Adipocyte (in vitro differentiated cells): ENCODE measurements at regions not wholly inside any gene's neighbourhood (a gene's known extent, or its start where the extent isn't known, plus 50 kb on each side); places are given as distances from the start of the nearest gene placed in this dataset.

Source experiments
- DNase-seq: peaks from one replicate; pipeline ENCODE4 v3.0.0-alpha.2; 2015; ENCODE audit warnings: low read depth
- H3K27me3 ChIP-seq: replicated peaks from 2 replicates; pipeline ENCODE4 v1.7.0; 2013; ENCODE audit warnings: mild to moderate bottlenecking, low read length, moderate library complexity; ENCODE audit not compliant: control insufficient read depth, insufficient read depth
- H3K36me3 ChIP-seq: 2 replicates; pipeline ENCODE4 v1.7.0; 2013; ENCODE audit warnings: low read length, mild to moderate bottlenecking, moderate library complexity; ENCODE audit not compliant: control insufficient read depth, insufficient read depth, severe bottlenecking
- H3K4me1 ChIP-seq: 2 replicates; pipeline ENCODE4 v1.7.0; 2013; ENCODE audit warnings: mild to moderate bottlenecking, low read length, moderate library complexity; ENCODE audit not compliant: control insufficient read depth, insufficient read depth
- H3K4me3 ChIP-seq: 2 replicates; pipeline ENCODE4 v1.7.0; 2013; ENCODE audit warnings: mild to moderate bottlenecking, low read length, moderate library complexity
- H3K9ac ChIP-seq: 2 replicates; pipeline ENCODE4 v1.7.0; 2013; ENCODE audit warnings: mild to moderate bottlenecking, low read length, moderate library complexity
- H3K9me3 ChIP-seq: 2 replicates; pipeline ENCODE4 v1.7.0; 2013; ENCODE audit warnings: mild to moderate bottlenecking, low read length, moderate library complexity; ENCODE audit not compliant: control insufficient read depth

- Histone ChIP-seq H3K36me3 (no peaks in the 10 kb centered on the region), H3K27me3 (no peaks in the 10 kb centered on the region), H3K9ac (no peak overlapping the region), H3K9me3 (no peaks in the 10 kb centered on the region), H3K4me3 (peak overlapping the region; percentile 70), H3K4me1 (peaks cover 40% of the 10 kb centered on the region)
- no peak for DNase-seq
These were observed 272.6 kb downstream of the TRIML1 start for GRCh38 chr4:188411805-188412204.

GRCh38 chr4:188412499-188412898 lies 273.3 kb downstream of the TRIML1 start:
- Histone ChIP-seq H3K9me3 (no peaks in the 10 kb centered on the region), H3K4me1 (peaks cover 35% of the 10 kb centered on the region), H3K4me3 (no peak overlapping the region), H3K36me3 (no peaks in the 10 kb centered on the region), H3K9ac (no peak overlapping the region), H3K27me3 (no peaks in the 10 kb centered on the region)
- no peak for DNase-seq

GRCh38 chr4:188414441-188414840 lies 275.2 kb downstream of the TRIML1 start:
- no peak overlapping the region for H3K4me3 ChIP-seq
- no peak for DNase-seq

GRCh38 chr4:188417181-188417580 lies 277.9 kb downstream of the TRIML1 start:
- Histone ChIP-seq H3K4me1 (no peaks in the 10 kb centered on the region), H3K27me3 (no peaks in the 10 kb centered on the region), H3K36me3 (peaks cover 4% of the 10 kb centered on the region), H3K9ac (no peak overlapping the region), H3K4me3 (no peak overlapping the region), H3K9me3 (no peaks in the 10 kb centered on the region)
- no peak for DNase-seq

More at GRCh38 chr4:188414441-188414840, 275.2 kb downstream of the TRIML1 start:
- H3K9ac ChIP-seq: no peak overlapping the region
- H3K27me3 ChIP-seq: no peaks in the 10 kb centered on the region
- H3K36me3 ChIP-seq: peaks cover 4% of the 10 kb centered on the region
- H3K4me1 ChIP-seq: peaks cover 16% of the 10 kb centered on the region
- H3K9me3 ChIP-seq: no peaks in the 10 kb centered on the region

- Histone ChIP-seq H3K4me1 (peaks cover 17% of the 10 kb centered on the region), H3K27me3 (no peaks in the 10 kb centered on the region), H3K4me3 (peak overlapping the region; percentile 28), H3K9ac (no peak overlapping the region), H3K9me3 (no peaks in the 10 kb centered on the region), H3K36me3 (peaks cover 1% of the 10 kb centered on the region)
- DNase-seq: peak; percentile 35
These were observed 283.8 kb downstream of the TRIML1 start for GRCh38 chr4:188423039-188423438.

GRCh38 chr4:188428935-188429334 lies 289.7 kb downstream of the TRIML1 start:
- Histone ChIP-seq H3K27me3 (no peaks in the 10 kb centered on the region), H3K4me1 (peaks cover 23% of the 10 kb centered on the region), H3K9me3 (no peaks in the 10 kb centered on the region), H3K36me3 (no peaks in the 10 kb centered on the region), H3K4me3 (no peak overlapping the region), H3K9ac (no peak overlapping the region)
- DNase-seq: peak; percentile 47

- Histone ChIP-seq H3K4me3 (no peak overlapping the region), H3K9me3 (no peaks in the 10 kb centered on the region), H3K4me1 (peaks cover 28% of the 10 kb centered on the region), H3K9ac (no peak overlapping the region), H3K36me3 (no peaks in the 10 kb centered on the region), H3K27me3 (no peaks in the 10 kb centered on the region)
- DNase-seq: no peak
These were observed 290.7 kb downstream of the TRIML1 start for GRCh38 chr4:188429965-188430364.

- Histone ChIP-seq H3K36me3 (no peaks in the 10 kb centered on the region), H3K4me3 (no peak overlapping the region), H3K27me3 (no peaks in the 10 kb centered on the region), H3K4me1 (peaks cover 30% of the 10 kb centered on the region), H3K9ac (no peak overlapping the region), H3K9me3 (no peaks in the 10 kb centered on the region)
- DNase-seq: no peak
These were observed 291.1 kb downstream of the TRIML1 start for GRCh38 chr4:188430384-188430783.

GRCh38 chr4:188432328-188432727 lies 293.1 kb downstream of the TRIML1 start:
- no peaks in the 10 kb centered on the region for H3K27me3 ChIP-seq
- DNase-seq: no peak
- peaks cover 4% of the 10 kb centered on the region for H3K36me3 ChIP-seq
- no peak overlapping the region for H3K9ac ChIP-seq
- peaks cover 32% of the 10 kb centered on the region for H3K4me1 ChIP-seq
- no peak overlapping the region for H3K4me3 ChIP-seq
- H3K9me3 ChIP-seq: no peaks in the 10 kb centered on the region

GRCh38 chr4:188433741-188434315 lies 294.6 kb downstream of the TRIML1 start:
- peaks cover 11% of the 10 kb centered on the region for H3K36me3 ChIP-seq
- H3K9me3 ChIP-seq: no peaks in the 10 kb centered on the region
- no peaks in the 10 kb centered on the region for H3K27me3 ChIP-seq
- H3K9ac ChIP-seq: no peak overlapping the region
- peaks cover 21% of the 10 kb centered on the region for H3K4me1 ChIP-seq
- no peak overlapping the region for H3K4me3 ChIP-seq
- no peak for DNase-seq

GRCh38 chr4:188434643-188435042 lies 295.4 kb downstream of the TRIML1 start:
- Histone ChIP-seq H3K36me3 (peaks cover 11% of the 10 kb centered on the region), H3K9ac (no peak overlapping the region), H3K4me1 (peaks cover 18% of the 10 kb centered on the region), H3K4me3 (no peak overlapping the region), H3K9me3 (no peaks in the 10 kb centered on the region), H3K27me3 (no peaks in the 10 kb centered on the region)
- no peak for DNase-seq

- DNase-seq: no peak
- Histone ChIP-seq H3K9ac (no peak overlapping the region), H3K27me3 (no peaks in the 10 kb centered on the region)
These were observed 296.1 kb downstream of the TRIML1 start for GRCh38 chr4:188435381-188435780.

More at GRCh38 chr4:188435381-188435780, 296.1 kb downstream of the TRIML1 start:
- H3K36me3 ChIP-seq: peaks cover 11% of the 10 kb centered on the region
- H3K4me3 ChIP-seq: no peak overlapping the region
- H3K4me1 ChIP-seq: peaks cover 21% of the 10 kb centered on the region
- no peaks in the 10 kb centered on the region for H3K9me3 ChIP-seq
